DND-41 (cell line): ENCODE measurements at regions not wholly inside any gene's neighbourhood (a gene's known extent, or its start where the extent isn't known, plus 50 kb on each side); places are given as distances from the start of the nearest gene placed in this dataset.

Source experiments
- CTCF ChIP-seq: IDR thresholded peaks from 2 replicates; pipeline ENCODE4 v1.5.1; 2012; ENCODE audit warnings: borderline replicate concordance, low read length, moderate library complexity, mild to moderate bottlenecking; ENCODE audit not compliant: poor library complexity, severe bottlenecking; ENCODE audit errors: extremely low read depth
- EZH2 ChIP-seq: IDR thresholded peaks from 3 replicates; pipeline ENCODE4 v1.6.1; 2012; ENCODE audit warnings: borderline replicate concordance, low read depth, mild to moderate bottlenecking, moderate library complexity, low read length, inconsistent platforms; ENCODE audit not compliant: severe bottlenecking

GRCh38 chr9:89842267-89842768 is 237.5 kb downstream of the GADD45G start:
- TF ChIP-seq CTCF: no peak
- TF ChIP-seq EZH2: no peak
